ENCODE measurements at regions not wholly inside any gene's neighbourhood (a gene's known extent, or its start where the extent isn't known, plus 50 kb on each side); places are given as distances from the start of the nearest gene placed in this dataset.

DNA sequence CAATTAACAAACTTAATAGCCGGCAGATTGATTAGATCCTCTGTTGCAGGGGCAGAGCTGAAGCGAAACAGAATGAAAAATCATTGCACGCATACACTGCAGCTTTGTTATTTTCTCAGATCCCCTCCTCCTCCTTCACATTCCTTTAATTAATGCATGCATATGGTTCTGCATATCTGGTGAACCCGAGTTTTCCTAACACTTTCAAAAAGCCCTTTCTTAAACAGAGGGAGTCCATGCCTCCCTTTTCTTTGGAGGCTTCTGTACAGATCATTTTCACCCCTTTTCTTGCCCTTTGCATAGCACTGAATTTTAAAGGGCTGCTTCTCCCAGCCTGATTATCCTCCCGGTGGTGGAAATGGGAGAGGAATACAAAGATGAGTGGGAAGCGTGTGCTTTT is 136.6 kb upstream of the TBCA start:
- no peak for TF ChIP-seq FOXP2 (optimal IDR thresholded peaks at IDR 0.05; ENCODE audit: borderline replicate concordance, extremely low read depth, extremely low read length, insufficient read depth)
- no peak for TF ChIP-seq SIN3A (IDR thresholded peaks at IDR 0.05; ENCODE audit: borderline replicate concordance, insufficient read depth, low read length)
- TF ChIP-seq, protein P1, sequence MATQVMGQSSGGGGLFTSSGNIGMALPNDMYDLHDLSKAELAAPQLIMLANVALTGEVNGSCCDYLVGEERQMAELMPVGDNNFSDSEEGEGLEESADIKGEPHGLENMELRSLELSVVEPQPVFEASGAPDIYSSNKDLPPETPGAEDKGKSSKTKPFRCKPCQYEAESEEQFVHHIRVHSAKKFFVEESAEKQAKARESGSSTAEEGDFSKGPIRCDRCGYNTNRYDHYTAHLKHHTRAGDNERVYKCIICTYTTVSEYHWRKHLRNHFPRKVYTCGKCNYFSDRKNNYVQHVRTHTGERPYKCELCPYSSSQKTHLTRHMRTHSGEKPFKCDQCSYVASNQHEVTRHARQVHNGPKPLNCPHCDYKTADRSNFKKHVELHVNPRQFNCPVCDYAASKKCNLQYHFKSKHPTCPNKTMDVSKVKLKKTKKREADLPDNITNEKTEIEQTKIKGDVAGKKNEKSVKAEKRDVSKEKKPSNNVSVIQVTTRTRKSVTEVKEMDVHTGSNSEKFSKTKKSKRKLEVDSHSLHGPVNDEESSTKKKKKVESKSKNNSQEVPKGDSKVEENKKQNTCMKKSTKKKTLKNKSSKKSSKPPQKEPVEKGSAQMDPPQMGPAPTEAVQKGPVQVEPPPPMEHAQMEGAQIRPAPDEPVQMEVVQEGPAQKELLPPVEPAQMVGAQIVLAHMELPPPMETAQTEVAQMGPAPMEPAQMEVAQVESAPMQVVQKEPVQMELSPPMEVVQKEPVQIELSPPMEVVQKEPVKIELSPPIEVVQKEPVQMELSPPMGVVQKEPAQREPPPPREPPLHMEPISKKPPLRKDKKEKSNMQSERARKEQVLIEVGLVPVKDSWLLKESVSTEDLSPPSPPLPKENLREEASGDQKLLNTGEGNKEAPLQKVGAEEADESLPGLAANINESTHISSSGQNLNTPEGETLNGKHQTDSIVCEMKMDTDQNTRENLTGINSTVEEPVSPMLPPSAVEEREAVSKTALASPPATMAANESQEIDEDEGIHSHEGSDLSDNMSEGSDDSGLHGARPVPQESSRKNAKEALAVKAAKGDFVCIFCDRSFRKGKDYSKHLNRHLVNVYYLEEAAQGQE (IDR thresholded peaks at IDR 0.05; ENCODE audit: insufficient read depth in 1 of 2, low read depth in 2 of 2, low read length in 2 of 2), result no peak
- no peak for TF ChIP-seq TAF1 (IDR thresholded peaks at IDR 0.05; ENCODE audit: borderline replicate concordance, insufficient read depth, low read length)
- TF ChIP-seq POLR2AphosphoS5 (IDR thresholded peaks at IDR 0.05; ENCODE audit: low read depth, low read length), result no peak

DNA sequence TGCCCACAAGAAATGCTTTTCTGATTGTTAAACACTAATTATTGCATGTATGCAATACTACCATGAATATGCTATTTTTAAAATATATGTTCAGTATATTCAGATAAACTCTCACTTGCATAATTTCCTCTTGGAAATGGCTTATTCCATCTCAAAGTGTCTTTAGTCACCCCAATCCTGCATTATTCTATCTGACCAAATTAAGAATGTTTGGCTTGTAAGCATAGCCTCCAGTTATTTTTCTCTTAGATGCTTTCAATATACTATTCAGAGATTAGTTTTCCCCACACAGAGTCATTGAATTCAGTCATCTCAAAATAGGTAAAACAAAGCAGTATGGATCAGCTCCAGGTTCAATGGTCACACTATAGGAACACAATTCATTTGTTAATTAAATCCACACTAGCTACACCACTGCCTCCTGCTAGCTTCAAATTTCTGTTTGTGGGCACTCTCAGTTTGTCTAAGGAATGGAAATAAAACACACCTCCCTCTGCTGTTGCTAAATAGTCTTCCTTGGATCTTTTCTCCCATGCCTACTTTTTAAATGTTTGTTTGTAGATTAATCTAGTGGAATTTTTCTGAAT is 134.6 kb upstream of the TBCA start:
- TF ChIP-seq, protein P1 (IDR thresholded peaks at IDR 0.05; ENCODE audit: insufficient read depth in 1 of 2, low read depth in 2 of 2, low read length in 2 of 2), result no peak
- TF ChIP-seq POLR2AphosphoS5 (IDR thresholded peaks at IDR 0.05; ENCODE audit: low read depth, low read length) (no peak), TAF1 (IDR thresholded peaks at IDR 0.05; ENCODE audit: borderline replicate concordance, insufficient read depth, low read length) (no peak), FOXP2 (optimal IDR thresholded peaks at IDR 0.05; ENCODE audit: borderline replicate concordance, extremely low read depth, extremely low read length, insufficient read depth) (no peak), SIN3A (IDR thresholded peaks at IDR 0.05; ENCODE audit: borderline replicate concordance, insufficient read depth, low read length) (no peak)

DNA sequence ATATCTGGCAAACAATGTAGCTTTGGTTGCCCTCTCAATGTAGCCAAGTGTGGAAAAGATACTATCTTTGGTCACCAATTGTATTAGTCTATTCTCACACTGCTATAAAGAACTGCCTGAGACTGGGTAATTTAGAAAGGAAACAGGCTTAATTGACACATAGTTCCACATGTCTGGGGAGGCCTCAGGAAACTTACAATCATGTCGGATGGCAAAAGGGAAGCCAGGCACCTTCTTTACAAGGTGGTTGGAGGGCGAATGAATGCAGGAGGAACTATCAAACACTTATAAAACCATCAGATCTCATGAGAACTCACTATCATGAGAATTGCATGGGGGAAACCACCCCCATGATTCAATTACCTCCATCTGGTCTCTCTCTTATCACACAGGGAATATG is 133.1 kb upstream of the TBCA start:
- TF ChIP-seq FOXP2 (optimal IDR thresholded peaks at IDR 0.05; ENCODE audit: borderline replicate concordance, extremely low read depth, extremely low read length, insufficient read depth), result no peak
- TF ChIP-seq SIN3A (IDR thresholded peaks at IDR 0.05; ENCODE audit: borderline replicate concordance, insufficient read depth, low read length), result no peak
- no peak for TF ChIP-seq POLR2AphosphoS5 (IDR thresholded peaks at IDR 0.05; ENCODE audit: low read depth, low read length)
- TF ChIP-seq TAF1 (IDR thresholded peaks at IDR 0.05; ENCODE audit: borderline replicate concordance, insufficient read depth, low read length), result no peak
- TF ChIP-seq, protein P1 (IDR thresholded peaks at IDR 0.05; ENCODE audit: insufficient read depth in 1 of 2, low read depth in 2 of 2, low read length in 2 of 2), result no peak

DNA sequence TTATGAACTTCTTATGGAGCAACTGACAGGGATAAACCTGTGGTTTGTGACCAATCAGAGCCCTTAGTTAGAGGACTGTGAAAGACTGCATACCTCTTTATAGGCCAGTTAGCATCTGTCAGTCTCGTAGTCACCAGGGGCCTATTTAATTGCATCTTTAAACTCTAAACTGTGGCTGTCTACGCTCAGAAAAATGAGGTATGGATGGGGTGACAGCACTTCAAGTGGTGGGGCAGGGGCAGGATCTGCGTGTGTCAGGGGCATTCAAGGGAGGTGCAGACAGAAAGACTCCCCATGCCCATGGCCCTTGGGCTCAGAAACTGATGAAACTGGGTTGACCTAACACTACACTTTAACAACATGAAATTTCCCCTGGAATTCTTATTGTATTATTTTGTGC is 132.6 kb upstream of the TBCA start:
- TF ChIP-seq TAF1 (IDR thresholded peaks at IDR 0.05; ENCODE audit: borderline replicate concordance, insufficient read depth, low read length) (no peak), FOXP2 (optimal IDR thresholded peaks at IDR 0.05; ENCODE audit: borderline replicate concordance, extremely low read depth, extremely low read length, insufficient read depth) (no peak), SIN3A (IDR thresholded peaks at IDR 0.05; ENCODE audit: borderline replicate concordance, insufficient read depth, low read length) (no peak), POLR2AphosphoS5 (IDR thresholded peaks at IDR 0.05; ENCODE audit: low read depth, low read length) (no peak)
- TF ChIP-seq, protein P1 (IDR thresholded peaks at IDR 0.05; ENCODE audit: insufficient read depth in 1 of 2, low read depth in 2 of 2, low read length in 2 of 2), result no peak
